NCI-H128 (cell line): ENCODE measurements at regions not wholly inside any gene's neighbourhood (a gene's known extent, or its start where the extent isn't known, plus 50 kb on each side); places are given as distances from the start of the nearest gene placed in this dataset.

Experiments used
- DNase-seq: peaks from one replicate; lab custom pipeline; 2025; ENCODE audit not compliant: unreplicated experiment; lab: John Stamatoyannopoulos, UW

GRCh38 chr5:168226012-168226411, 65.4 kb upstream of the WWC1 start:
- DNase-seq = no peak

DNA sequence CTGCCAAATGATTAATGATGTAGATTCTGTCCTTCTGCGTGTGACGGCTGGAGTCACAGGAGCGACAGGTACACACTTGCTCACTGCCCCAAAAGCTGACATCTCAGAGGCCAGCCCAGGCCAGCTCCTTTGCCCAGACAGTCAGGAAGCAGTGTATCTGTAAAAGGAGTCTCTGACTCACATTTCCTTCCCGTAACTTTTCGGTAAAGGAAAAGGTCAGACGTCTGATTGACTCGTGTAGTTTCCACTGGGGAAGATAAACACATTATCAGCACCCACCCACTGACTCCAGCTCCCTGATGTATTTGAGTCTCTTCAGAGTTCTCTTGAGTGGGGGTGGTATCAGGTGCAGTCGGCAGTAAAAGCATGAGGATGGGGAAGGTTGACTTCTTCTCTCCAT, 64.4 kb upstream of the WWC1 start:
- DNase-seq = no peak

GRCh38 chr5:168227973-168228615, 63.4 kb upstream of the WWC1 start:
- no peak for DNase-seq

- DNase-seq = no peak
Measured at GRCh38 chr5:168228668-168229067, 62.8 kb upstream of the WWC1 start.

DNA sequence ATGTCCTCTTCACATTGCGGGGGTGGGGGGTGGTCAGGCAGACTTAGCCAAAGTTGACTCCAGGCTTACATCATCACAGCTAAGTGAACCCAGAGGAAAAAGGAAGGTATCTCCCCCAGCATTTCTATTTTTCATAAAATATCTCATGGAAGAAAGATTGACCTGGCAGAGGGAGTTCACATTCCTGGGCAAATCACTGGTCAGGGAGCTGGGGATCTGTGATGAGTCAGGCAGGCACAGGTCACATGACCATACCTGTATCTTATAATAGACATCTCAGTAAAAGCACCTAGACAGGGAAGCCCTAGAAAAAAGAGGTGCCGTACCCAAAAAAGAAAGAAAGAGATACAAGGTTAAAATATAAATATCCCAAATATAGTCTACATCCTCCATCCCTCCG, 57.3 kb upstream of the WWC1 start:
- no peak for DNase-seq

DNA sequence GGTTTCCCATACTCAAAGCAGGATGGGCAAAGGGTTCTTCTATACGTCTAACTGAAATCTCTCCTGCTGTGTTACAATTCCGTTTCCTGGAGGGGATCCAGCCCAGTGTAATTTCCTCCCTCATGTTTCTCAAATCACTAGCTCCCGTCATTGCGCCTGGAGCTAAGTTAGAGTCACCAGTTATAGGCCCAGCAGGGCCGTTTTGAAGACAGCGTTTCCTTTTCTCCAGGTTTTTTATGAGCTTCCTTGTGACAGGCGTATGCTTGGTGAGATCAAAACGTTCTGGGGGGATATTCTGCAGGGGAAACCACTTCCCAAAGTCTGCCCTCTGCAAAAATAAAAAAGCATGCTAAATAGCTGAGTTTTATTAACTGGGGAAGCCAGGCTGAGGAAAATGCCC, 53.0 kb upstream of the WWC1 start:
- DNase-seq = no peak

DNA sequence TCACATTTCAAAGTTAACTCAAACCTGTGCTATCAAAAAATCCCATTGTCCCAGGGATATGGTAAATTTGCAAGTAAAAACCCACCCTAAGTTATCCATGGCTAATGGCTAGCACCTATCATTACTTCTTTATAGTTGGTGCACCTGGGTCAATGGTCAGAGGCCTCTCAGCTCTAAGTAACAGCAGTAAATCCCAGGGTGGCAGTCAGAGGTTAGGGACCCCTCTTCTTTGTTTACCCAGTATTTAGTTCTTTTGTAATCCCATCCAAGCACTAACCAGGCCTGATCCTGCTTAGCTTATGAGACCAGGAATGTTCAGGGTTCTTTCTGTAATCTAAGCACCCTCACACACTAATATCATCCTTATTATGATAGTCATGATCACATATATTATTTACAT, 52.1 kb upstream of the WWC1 start:
- no peak for DNase-seq
